Amniotic stem cell (primary cell): ENCODE measurements at regions not wholly inside any gene's neighbourhood (a gene's known extent, or its start where the extent isn't known, plus 50 kb on each side); places are given as distances from the start of the nearest gene placed in this dataset.
"Not testable (repeated sequence)": the region's sequence is repeated elsewhere in the genome, so short reads cannot be mapped to it uniquely, and the experiment has no call there.

Experiments used
- DNase-seq: peaks from one replicate; lab custom pipeline; 2025; lab: John Stamatoyannopoulos, UW

GRCh38 chr20:53800418-53800817 lies 206.8 kb upstream of the ZNF217 start:
- DNase-seq, result no peak

GRCh38 chr20:53797085-53797484 lies 203.4 kb upstream of the ZNF217 start:
- DNase-seq, result no peak

- no peak for DNase-seq
Measured at GRCh38 chr20:53795170-53795569, 201.5 kb upstream of the ZNF217 start.

- no peak for DNase-seq
Measured at GRCh38 chr20:53794529-53795115, 201.0 kb upstream of the ZNF217 start.

- DNase-seq, result no peak
Measured at GRCh38 chr20:53793783-53794383, 200.2 kb upstream of the ZNF217 start.

- no peak for DNase-seq
Measured at GRCh38 chr20:53792946-53793536, 199.4 kb upstream of the ZNF217 start.

- no peak for DNase-seq
Measured at GRCh38 chr20:53789989-53790675, 196.5 kb upstream of the ZNF217 start.

- no peak for DNase-seq
Measured at GRCh38 chr20:53788253-53789022, 194.8 kb upstream of the ZNF217 start.

GRCh38 chr20:53787491-53787931 lies 193.9 kb upstream of the ZNF217 start:
- DNase-seq, result not testable (repeated sequence)

GRCh38 chr20:53786445-53787267 lies 193.0 kb upstream of the ZNF217 start:
- DNase-seq, result no peak

GRCh38 chr20:53786071-53786444 lies 192.4 kb upstream of the ZNF217 start:
- no peak for DNase-seq

- no peak for DNase-seq
Measured at GRCh38 chr20:53785320-53785719, 191.7 kb upstream of the ZNF217 start.

GRCh38 chr20:53783768-53784167 lies 190.1 kb upstream of the ZNF217 start:
- no peak for DNase-seq

- no peak for DNase-seq
Measured at GRCh38 chr20:53782612-53783246, 189.1 kb upstream of the ZNF217 start.

- DNase-seq, result no peak
Measured at GRCh38 chr20:53779822-53780221, 186.2 kb upstream of the ZNF217 start.

- no peak for DNase-seq
Measured at GRCh38 chr20:53778736-53779135, 185.1 kb upstream of the ZNF217 start.

GRCh38 chr20:53778041-53778516 lies 184.4 kb upstream of the ZNF217 start:
- no peak for DNase-seq

GRCh38 chr20:53777402-53777801 lies 183.8 kb upstream of the ZNF217 start:
- not testable (repeated sequence) for DNase-seq

- no peak for DNase-seq
Measured at GRCh38 chr20:53776858-53777257, 183.2 kb upstream of the ZNF217 start.

- peak; percentile 82 for DNase-seq
Measured at GRCh38 chr20:53774461-53775203, 181.0 kb upstream of the ZNF217 start.
